ENCODE measurements at regions not wholly inside any gene's neighbourhood (a gene's known extent, or its start where the extent isn't known, plus 50 kb on each side); places are given as distances from the start of the nearest gene placed in this dataset.

- DNase-seq (ENCODE audit: low read depth): no peak
Observed at GRCh38 chr17:77771587-77771986, 186.9 kb upstream of the TNRC6C start.

- no peak for DNase-seq (ENCODE audit: low read depth)
Observed at GRCh38 chr17:77771998-77772397, 186.5 kb upstream of the TNRC6C start.

DNA sequence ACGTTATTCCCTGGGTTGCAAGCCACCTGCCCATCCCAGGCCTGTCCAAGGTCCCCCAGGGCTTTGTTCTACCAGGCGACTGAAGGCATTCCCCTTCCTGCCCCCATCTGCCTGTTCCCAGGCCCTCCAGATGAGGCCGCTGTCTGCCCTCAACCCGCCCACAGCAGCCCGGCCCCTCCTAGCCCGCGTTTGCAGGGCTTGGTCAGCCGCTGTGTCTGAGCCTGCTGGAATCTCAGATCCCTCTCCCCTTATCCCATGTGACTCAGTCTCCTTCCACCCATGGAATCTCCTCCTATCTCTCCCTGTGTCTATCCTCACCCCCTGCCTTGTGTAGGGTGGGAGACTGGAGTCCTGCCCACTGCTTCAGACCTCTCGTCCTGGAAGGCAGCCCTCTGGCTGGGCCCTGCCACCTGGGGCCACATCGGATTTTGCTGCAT, 186.0 kb upstream of the TNRC6C start:
- DNase-seq (ENCODE audit: low read depth): no peak

DNA sequence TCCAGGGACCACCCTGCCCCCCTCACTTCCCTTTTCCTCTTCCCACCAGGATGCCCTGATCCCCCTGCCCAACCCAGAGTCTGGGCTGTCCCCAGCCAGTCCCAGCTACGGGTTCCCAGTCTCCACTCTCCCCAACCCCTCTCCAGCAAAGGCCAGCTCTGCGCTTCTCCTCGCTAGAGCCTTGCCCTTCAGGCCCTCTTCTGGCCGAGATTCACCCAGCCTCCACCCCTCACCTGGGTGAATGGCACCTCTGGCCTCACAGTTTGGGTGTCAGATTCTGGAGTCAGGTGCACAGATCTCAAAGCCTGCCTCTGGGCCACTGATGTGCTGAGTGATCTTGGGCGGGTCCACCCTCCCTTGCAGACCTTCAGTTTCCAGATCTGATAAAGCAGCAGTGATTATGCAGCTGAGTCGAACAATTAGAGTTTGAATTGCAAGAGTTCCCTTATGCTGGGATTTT, 185.6 kb upstream of the TNRC6C start:
- DNase-seq (ENCODE audit: low read depth): no peak

DNA sequence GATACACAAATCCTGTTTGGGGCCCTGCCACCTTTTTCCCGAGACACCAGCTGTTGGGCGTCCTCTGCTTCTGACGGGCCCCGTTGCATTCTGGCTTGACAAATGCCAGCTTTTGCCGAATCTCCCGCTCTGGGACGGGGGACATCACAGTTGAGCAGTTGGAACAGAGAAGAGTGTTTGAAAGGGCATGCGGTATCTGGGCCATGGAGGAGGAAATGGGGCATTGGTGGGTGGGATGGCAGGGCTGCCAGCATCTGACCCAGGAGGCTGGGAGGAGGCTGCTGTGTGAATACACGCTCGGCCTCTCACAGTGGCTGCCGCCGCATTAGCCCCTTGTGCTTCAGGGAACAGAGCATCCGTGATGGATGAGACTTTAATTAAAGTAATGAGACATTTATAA, 184.3 kb upstream of the TNRC6C start:
- DNase-seq (ENCODE audit: low read depth): no peak

- DNase-seq (ENCODE audit: low read depth): no peak
Observed at GRCh38 chr17:77778636-77779489, 179.6 kb upstream of the TNRC6C start.

DNA sequence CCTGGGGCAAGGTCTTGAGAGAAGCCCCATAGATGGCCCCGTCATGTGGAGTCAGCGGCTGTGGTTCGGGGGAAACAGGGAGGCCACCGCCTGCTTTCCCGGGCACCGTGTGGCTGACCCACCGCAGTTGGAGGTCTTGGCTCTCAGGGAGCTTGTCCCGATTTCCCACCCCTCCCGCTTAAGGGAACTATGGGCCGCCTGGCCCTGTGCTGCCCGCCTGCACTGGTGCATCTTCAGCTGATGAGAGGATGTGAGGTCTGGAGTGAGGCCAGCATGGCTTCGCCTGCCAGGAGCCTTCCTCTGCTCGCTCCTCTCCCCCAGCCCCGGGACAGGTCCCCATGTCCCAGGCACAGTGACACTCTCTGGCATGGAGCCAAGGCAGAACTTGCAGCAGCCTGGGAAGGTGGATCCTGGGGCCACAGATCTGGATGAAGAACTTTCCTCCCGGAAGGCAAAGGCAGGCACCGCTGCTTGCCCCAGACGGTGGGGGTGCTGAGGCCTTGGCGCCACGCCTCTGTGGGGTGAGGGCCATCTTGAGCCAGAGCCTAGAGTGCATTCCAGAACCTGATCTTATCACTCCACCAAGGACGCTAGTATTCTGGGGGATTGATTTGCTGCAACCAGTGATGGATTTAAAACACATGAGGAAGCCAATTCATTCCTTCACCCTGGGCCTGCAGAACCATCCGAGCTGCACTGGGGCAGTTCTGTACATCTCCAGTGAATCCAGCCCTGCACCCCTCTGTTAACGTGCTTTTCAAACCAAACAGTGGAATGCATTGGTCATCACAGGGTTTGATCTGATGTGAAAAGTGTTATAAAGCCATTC, 178.6 kb upstream of the TNRC6C start:
- DNase-seq (ENCODE audit: low read depth): no peak

GRCh38 chr17:77781536-77781935, 177.0 kb upstream of the TNRC6C start:
- no peak for DNase-seq (ENCODE audit: low read depth)

- no peak for DNase-seq (ENCODE audit: low read depth)
Observed at GRCh38 chr17:77782201-77782600, 176.3 kb upstream of the TNRC6C start.

GRCh38 chr17:77782611-77783010, 175.9 kb upstream of the TNRC6C start:
- no peak for DNase-seq (ENCODE audit: low read depth)

- no peak for DNase-seq (ENCODE audit: low read depth)
Observed at GRCh38 chr17:77783991-77784820, 174.3 kb upstream of the TNRC6C start.

GRCh38 chr17:77785312-77785905, 173.1 kb upstream of the TNRC6C start:
- DNase-seq (ENCODE audit: low read depth): no peak

- DNase-seq (ENCODE audit: low read depth): no peak
Observed at GRCh38 chr17:77786090-77786489, 172.4 kb upstream of the TNRC6C start.

DNA sequence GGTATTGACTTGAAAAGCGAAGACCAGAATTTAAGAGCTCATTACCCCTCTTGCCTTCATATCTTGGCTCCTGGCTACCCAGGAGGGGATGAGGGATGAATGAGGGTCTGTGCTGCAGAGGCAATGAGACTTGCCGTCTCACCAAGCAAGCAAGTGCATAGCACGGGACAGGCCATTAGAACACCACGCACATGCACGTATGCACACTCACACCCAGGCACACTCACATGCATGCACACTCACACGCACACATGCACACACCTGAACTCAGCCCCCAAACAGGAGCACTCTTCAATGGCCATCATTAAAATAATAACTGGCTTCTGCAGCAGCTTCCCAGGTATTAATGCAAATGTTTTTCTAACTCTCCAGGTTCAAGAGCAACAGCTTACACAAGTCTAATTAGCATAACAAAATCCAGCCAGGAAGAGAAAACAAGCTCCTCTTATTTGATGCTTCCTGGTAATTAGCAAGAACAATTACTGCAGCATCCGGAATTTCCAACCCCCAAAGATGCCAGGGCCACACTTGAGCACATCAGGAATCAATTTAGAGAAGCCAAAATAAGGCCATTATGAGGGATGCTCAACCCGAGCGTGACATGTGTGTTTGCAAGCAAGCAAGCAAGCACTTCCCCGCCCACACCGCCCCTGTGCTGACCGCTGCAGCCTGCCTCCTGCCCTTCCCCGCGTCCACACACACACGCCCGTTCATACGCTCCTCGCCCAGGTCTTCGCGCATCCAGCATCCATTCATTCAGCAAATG, 171.6 kb upstream of the TNRC6C start:
- no peak for DNase-seq (ENCODE audit: low read depth)

- DNase-seq (ENCODE audit: low read depth): no peak
Observed at GRCh38 chr17:77790143-77790829, 168.2 kb upstream of the TNRC6C start.

- DNase-seq (ENCODE audit: low read depth): no peak
Observed at GRCh38 chr17:77792626-77793025, 165.9 kb upstream of the TNRC6C start.

DNA sequence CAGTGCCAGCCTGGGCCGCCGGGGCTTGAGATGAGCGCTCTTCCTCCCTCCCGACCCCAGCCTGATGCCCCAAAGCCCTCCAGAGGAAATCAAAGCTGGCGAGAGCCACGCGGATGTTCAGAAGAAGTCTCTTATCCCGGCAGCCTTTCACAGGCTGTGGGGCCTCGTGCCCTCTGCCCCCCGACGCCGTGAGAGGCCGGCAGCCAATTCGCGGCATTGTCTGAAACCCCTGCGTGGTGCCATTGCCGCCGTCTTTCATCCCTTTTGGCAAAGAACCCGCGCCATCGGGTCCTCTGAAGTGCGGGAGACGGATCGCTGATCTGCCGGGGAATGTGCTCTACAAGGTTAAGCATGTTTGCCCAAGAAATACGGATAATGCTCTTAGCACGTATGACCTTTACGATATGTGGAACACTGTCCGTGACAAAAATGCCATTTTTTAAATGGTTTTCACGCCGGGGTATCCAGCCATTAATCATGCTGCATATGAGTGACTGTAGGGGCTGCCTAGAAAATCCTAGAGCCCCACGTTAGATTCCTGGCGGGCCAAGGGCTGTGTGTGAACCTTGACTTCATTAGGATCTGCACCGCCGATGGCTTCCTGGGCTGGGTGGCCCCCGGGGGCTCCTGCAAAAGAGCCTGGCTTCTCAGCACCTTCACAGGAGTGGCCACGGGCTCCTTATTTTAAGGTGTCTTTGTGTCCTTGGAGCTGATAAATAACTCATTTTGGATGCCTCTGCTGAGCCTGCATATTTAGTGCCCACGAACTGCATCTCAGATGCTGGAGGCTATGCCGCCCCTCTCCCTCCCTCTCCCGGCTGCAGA, 165.1 kb upstream of the TNRC6C start:
- DNase-seq (ENCODE audit: low read depth): no peak

- no peak for DNase-seq (ENCODE audit: low read depth)
Observed at GRCh38 chr17:77793971-77794235, 164.6 kb upstream of the TNRC6C start.

GRCh38 chr17:77794846-77795245, 163.7 kb upstream of the TNRC6C start:
- DNase-seq (ENCODE audit: low read depth): no peak

- no peak for DNase-seq (ENCODE audit: low read depth)
Observed at GRCh38 chr17:77795685-77796084, 162.8 kb upstream of the TNRC6C start.

Measured in HS-5 (cell line).